H1 (cell line): ENCODE measurements at regions not wholly inside any gene's neighbourhood (a gene's known extent, or its start where the extent isn't known, plus 50 kb on each side); places are given as distances from the start of the nearest gene placed in this dataset.

Experiments
- ATF3 ChIP-seq: IDR thresholded peaks from 2 replicates; pipeline ENCODE4 v1.6.1; 2011; ENCODE audit warnings: low read depth, mild to moderate bottlenecking, low read length; ENCODE audit not compliant: insufficient read depth
- CTCF ChIP-seq, 3 experiments: IDR thresholded peaks; 1 replicate in 2 of 3; 2 replicates in 1 of 3; pipeline versions ENCODE4 v1.5.1 to v1.6.1; 2011; ENCODE audit warnings: low read length in 3 of 3, mild to moderate bottlenecking in 3 of 3, inconsistent platforms in 2 of 3, low read depth in 1 of 3, moderate library complexity in 1 of 3; ENCODE audit not compliant: insufficient read depth in 1 of 3; ENCODE audit errors: control extremely low read depth in 1 of 3
- EGR1 ChIP-seq: IDR thresholded peaks from 2 replicates; pipeline ENCODE4 v1.6.1; 2011; ENCODE audit warnings: low read depth, low read length, borderline replicate concordance
- EP300 ChIP-seq, 2 experiments: IDR thresholded peaks; 1 replicate in 1 of 2; 2 replicates in 1 of 2; pipeline ENCODE4 v1.6.1; 2011 to 2012; ENCODE audit warnings: low read depth in 2 of 2, low read length in 2 of 2, mild to moderate bottlenecking in 2 of 2, borderline replicate concordance in 1 of 2, inconsistent platforms in 1 of 2, moderate library complexity in 1 of 2
- EZH2 ChIP-seq: fragments of 200-600 bp; sonication (generic); IDR thresholded peaks from 2 replicates; pipeline ENCODE4 v1.7.1; 2012; ENCODE audit warnings: low read depth, mild to moderate bottlenecking, moderate library complexity, low read length, inconsistent platforms; ENCODE audit not compliant: severe bottlenecking
- GTF2F1 ChIP-seq: IDR thresholded peaks from 2 replicates; pipeline ENCODE4 v1.6.1; 2012; ENCODE audit warnings: low read depth, low read length, improper control_type of control experiment, borderline replicate concordance
- POLR2A ChIP-seq, 2 experiments: IDR thresholded peaks; 1 replicate in 1 of 2; 2 replicates in 1 of 2; pipeline ENCODE4 v1.6.1; 2011; ENCODE audit warnings: low read depth in 2 of 2, low read length in 2 of 2, mild to moderate bottlenecking in 2 of 2; ENCODE audit errors: control extremely low read depth in 1 of 2
- SUZ12 ChIP-seq: fragments of 200-600 bp; sonication (generic); IDR thresholded peaks from 2 replicates; pipeline ENCODE4 v1.6.1; 2012; ENCODE audit warnings: mild to moderate bottlenecking, inconsistent platforms, low read length, moderate library complexity, mixed read lengths
- TAF1 ChIP-seq: IDR thresholded peaks from 2 replicates; pipeline ENCODE4 v1.6.1; 2011; ENCODE audit warnings: mild to moderate bottlenecking, low read depth, low read length
- ZNF274 ChIP-seq: IDR thresholded peaks from 2 replicates; pipeline ENCODE4 v1.7.0; 2012; ENCODE audit warnings: low read length, borderline replicate concordance; ENCODE audit errors: extremely low read depth

- TF ChIP-seq CTCF (IDR thresholded peaks at IDR 0.05; ENCODE audit: control extremely low read depth in 1 of 3, insufficient read depth in 1 of 3, low read depth in 1 of 3, low read length in 3 of 3) (no peak), GTF2F1 (no peak), TAF1 (no peak), EP300 (IDR thresholded peaks at IDR 0.05; ENCODE audit: borderline replicate concordance in 1 of 2, low read depth in 2 of 2, low read length in 2 of 2) (no peak), ATF3 (no peak), EZH2 (no peak), EGR1 (no peak), ZNF274 (no peak), POLR2A (IDR thresholded peaks at IDR 0.05; ENCODE audit: control extremely low read depth in 1 of 2, low read depth in 2 of 2, low read length in 2 of 2) (no peak), SUZ12 (no peak)
Measured at GRCh38 chr3:82087958-82088357, 326.5 kb upstream of the GBE1 start.
